Islet precursor cell (in vitro differentiated cells): ENCODE measurements at regions not wholly inside any gene's neighbourhood (a gene's known extent, or its start where the extent isn't known, plus 50 kb on each side); places are given as distances from the start of the nearest gene placed in this dataset.
"Not testable (repeated sequence)": the region's sequence is repeated elsewhere in the genome, so short reads cannot be mapped to it uniquely, and the experiment has no call there.

Experiments
- DNase-seq: peaks from one replicate; pipeline ENCODE4 v3.0.0-alpha.2; 2018

- DNase-seq = peak; percentile 37
Observed at GRCh38 chr5:44538797-44539601, 149.8 kb upstream of the FGF10 start.

DNA sequence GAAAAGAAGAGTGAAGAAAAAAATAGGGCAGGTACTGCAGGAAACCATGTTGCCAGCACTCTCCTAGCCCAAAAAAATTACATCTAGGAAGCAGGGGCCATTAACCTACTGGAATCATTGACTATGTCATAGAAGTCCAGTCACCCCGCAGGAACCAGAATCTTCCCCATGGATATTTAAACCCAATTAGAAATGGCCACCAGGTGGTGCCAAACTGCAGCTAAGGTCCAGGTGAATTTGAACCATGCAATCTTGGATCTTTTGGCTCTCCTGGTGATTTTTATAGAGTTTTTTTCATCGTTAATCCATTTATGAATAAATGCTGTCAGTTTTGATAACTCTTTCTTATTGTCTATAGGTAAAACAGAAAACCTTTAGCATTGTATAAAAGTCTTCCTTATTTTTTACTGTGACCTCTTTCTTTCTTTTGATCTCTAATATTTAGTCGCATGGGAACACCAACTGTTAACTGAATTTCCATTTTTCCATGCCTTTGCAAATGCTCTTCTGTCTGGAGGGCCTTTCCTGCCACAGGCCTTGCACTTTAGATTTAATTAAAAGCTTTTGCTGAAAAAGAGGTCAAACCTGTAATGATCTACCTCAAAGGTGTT is 147.5 kb upstream of the FGF10 start:
- DNase-seq = peak; percentile 52

DNA sequence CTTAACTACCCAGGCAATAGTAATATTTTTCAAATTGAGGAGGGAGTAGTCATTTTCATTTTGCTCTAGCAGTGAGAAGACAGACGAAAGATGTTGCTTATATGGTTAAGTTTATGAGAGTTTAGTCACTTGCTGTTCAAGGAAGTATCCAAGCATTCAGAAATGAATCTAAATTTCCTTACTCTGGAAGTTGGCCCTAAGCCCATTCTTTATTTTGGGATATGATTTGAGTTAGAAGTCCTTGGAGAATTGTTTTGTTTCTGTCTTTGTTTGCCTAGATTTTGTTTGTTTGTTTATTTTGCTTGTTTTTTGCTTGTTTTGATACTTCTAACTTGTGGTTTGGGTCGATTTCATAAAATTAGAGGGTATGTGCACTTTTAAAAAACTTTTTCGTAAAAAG is 146.4 kb upstream of the FGF10 start:
- no peak for DNase-seq

DNA sequence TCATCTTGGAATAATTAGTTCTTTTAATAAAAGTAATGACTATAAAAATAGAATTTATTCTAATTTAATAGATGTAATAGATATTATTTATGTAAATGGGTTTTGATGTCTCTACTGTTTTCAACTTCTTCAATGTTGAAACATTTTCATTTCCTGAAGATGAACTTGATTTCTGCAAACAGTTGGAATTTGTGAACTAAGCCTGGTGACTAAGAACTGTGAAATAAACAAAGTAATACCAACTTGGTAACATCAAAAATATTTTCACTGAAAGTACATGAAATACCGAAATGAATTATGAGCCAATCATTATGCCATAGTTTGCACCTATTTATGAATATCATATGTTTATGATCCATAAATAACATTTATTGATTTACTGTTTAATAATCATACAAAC is 143.8 kb upstream of the FGF10 start:
- no peak for DNase-seq

DNA sequence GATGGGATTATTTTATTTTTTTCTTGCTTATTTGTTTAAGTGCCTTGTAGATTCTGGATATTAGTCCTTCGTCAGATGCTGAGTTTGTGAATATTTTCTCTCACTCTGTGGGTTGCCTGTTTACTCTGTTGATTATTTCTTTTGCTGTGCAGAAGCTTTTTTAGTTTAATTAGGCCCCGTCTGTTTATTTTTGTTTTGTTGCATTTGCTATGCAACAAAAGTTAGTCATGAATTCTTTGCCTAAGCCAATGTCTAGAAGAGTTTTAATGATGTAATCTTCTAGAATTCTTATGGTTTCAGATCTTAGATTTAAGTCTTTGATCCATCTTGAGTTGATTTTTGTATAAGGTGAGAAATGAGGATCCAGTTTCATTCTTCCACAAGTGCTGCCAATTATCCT is 142.5 kb upstream of the FGF10 start:
- not testable (repeated sequence) for DNase-seq

DNA sequence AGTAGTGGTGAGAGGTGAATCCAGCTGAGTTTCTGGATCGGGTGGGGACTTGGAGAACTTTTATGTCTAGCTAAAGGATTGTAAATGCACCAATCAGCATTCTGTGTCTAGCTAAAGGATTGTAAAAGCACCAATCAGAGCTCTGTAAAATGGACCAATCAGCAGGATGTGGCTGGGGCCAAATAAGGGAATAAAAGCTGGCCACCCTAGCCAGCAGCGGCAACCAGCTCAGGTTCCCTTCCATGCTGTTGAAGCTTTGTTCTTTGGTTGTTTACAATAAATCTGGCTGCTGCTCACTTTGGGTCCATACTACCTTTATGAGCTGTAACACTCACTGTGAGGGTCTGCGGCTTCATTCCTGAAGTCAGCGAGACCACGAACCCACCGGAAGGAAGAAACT is 141.6 kb upstream of the FGF10 start:
- DNase-seq = not testable (repeated sequence)

- DNase-seq = no peak
Observed at GRCh38 chr5:44511596-44511995, 122.4 kb upstream of the FGF10 start.

DNA sequence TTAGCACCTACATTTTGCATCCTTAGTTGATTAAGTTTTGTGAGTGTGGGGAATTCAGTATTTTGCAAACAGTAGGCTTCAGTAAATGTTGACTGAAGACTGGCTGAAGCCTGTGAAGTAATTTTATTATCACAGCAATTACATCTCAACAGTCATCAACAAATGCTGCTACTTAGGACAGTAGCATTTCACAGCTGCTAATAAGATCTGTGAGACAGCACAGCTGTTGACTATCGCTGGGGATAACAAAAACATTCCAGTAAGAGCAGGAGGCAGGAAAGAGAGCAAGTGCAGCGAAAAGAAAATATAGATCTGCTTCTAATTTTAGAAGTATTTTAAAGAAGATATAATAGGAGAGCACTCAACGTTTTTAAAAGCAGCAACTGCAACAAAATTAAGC is 117.3 kb upstream of the FGF10 start:
- no peak for DNase-seq

- DNase-seq = no peak
Observed at GRCh38 chr5:44499381-44499780, 110.2 kb upstream of the FGF10 start.

DNA sequence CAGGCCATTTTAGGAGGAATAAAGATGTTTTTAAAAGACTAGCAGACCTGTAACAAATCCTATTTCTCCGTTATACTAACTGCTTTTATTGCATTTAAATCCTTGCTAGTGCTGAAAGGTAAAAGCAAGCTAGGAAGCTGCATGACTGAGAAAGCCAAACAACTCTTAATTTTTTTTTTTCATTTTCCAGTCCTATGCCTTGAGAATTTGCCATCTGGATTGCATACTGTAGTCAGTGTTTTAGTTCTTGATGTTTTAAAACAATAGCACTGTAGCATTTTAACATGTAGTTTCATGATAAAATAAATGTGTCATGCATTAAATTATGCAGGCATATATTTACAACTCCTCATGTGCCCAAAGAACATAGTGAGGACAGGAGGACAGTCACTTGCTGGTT is 108.4 kb upstream of the FGF10 start:
- DNase-seq = no peak

DNA sequence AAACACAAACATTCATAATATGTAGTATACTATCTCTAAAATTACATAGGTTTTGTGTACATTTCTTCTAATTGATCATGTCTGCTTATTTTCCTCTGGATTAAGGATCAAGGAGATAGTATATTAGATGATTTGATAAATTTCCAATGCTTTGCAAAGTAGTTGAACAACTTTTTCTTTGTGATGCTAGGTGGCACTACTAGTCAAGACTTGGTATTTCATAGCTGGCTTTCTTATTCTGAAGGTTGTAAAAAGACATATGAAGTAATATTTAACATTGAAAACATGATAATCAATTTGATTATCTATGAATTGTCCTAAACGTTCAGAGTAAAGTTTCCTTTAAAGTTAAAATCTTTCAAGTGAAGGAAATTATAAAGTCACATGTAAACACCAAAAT is 106.1 kb upstream of the FGF10 start:
- no peak for DNase-seq

DNA sequence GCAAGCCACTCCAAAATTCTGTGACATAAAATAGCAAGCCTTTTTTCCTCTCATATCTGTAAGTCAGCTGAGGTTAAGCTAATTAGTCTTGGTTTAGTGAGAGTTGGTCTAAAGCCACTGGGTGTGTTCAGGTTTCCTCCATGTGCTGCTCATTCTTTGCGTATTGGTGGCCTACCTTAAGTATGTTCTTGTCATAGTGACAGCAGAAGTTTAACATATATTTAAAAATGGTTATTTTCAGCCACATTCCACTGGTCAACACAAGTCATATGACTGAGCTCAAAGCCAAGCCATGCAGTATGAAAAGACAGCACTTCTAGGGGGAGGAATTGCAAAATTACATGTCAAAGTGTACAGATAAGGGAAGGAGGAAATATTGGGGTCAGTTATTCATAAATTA is 100.5 kb upstream of the FGF10 start:
- no peak for DNase-seq

GRCh38 chr5:44486591-44486990 is 97.4 kb upstream of the FGF10 start:
- no peak for DNase-seq

GRCh38 chr5:44454002-44454401 is 64.8 kb upstream of the FGF10 start:
- DNase-seq = no peak

DNA sequence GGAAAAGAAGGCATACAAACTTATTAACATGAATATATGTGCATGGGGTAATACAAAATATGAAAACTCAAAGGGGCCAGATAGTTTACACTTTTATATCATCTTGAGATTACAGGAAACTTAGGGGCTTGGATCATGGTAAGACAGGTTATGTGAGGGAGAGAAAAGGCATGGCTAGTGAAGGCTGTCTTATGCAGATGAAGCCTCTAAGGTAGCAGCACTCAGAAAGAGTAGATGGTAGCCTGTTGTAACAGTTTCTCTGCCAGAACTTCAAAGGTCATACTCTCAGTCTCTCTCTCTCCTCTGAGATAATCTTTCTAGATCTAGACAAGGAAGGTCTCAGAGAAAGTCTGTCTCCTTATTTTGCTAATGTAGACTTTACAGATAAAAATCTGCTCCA is 57.2 kb upstream of the FGF10 start:
- no peak for DNase-seq

DNA sequence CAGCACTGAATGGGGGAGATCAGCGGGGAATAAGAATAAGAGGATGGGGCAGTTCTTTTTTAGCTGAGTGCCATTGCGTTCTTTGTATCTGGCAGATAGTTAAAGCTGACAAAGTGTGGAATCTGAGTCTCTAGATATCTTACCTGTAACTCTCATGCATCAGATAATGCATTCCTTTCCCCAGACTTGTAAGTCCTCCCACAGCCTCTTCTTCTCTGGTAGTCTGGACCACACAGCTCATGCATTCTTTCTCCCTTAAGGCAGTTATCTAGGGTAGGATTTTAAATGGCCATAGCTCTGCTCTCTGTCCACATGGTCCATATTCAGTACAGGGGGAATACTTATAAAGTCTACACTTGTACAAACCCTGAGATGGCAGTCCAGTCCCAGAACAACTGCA is 54.0 kb upstream of the FGF10 start:
- DNase-seq = peak; percentile 57

DNA sequence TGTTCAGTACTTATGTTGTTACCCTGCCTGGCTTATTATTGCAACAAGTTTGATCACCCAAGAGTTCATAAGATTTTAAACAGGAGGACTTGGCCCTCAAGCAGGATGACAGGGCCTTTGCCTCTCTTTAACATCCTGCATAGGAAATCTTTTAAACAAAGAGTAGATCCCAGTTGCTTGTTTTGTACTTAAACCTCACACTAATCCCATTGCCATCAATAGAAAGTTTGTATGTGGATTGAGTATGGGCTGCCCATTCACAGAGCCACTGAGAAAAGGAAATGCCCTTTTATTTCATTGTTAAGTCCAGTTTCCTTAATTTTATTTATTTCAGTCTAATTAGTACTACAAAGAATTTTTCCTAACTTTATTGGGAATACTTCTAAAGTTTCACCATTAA is 52.2 kb upstream of the FGF10 start:
- DNase-seq = no peak

GRCh38 chr5:44440186-44440585 is 51.0 kb upstream of the FGF10 start:
- DNase-seq = no peak
